ENCODE measurements at regions not wholly inside any gene's neighbourhood (a gene's known extent, or its start where the extent isn't known, plus 50 kb on each side); places are given as distances from the start of the nearest gene placed in this dataset.
A peak's percentile ranks its signal among the peaks of the same experiment; 100 is the strongest.

DNA sequence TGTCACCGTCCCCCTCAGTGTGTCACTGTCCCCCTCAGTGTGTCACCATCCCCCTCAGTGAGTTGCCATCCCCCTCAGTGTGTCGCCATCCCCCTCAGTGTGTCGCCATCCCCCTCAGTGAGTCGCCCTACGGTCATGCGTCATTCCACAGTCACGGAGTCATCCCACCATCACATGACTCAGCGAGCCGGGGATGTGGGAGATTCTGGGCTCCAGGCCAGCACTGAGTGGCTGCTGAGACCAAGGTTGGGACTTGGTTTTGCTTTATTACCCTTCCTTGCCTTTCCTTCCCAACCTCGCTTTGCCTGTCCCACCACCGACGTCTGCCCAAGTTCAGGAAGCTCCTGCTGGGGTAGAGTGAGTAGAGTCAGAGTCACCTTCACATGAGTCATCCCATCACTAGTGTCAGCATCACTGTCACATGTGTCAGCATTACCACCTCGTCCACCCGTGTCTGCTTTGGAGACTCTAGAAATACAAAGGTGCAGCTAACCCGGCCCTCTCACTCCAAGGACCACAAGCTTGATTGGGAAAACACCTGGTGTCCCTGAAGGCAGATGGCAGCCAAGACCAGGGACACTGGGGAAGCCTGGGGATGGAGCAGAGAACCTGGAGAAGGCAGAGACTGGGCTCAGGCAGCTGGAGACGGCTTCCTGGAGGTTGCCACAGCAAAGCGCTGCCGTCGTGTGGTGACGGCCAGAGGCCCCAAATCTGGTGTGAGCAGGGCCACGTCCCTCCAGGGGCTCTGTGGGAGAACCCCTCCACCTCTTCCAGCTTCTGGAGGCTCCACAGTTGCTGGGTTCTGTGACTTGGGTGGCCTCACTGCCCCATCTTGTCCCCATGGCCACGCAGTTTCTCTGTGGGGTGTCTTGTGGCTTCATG is 485.2 kb upstream of the SALL3 start:
- no peak for DNase-seq
- WGBS, 2 donors: 82 to 87% methylated on average over 22 of the region's 22 CpGs
- TF ChIP-seq POLR2AphosphoS5 (IDR thresholded peaks at IDR 0.05): no peak
- no peak for TF ChIP-seq EP300 (IDR thresholded peaks at IDR 0.05)
- TF ChIP-seq, protein P1, sequence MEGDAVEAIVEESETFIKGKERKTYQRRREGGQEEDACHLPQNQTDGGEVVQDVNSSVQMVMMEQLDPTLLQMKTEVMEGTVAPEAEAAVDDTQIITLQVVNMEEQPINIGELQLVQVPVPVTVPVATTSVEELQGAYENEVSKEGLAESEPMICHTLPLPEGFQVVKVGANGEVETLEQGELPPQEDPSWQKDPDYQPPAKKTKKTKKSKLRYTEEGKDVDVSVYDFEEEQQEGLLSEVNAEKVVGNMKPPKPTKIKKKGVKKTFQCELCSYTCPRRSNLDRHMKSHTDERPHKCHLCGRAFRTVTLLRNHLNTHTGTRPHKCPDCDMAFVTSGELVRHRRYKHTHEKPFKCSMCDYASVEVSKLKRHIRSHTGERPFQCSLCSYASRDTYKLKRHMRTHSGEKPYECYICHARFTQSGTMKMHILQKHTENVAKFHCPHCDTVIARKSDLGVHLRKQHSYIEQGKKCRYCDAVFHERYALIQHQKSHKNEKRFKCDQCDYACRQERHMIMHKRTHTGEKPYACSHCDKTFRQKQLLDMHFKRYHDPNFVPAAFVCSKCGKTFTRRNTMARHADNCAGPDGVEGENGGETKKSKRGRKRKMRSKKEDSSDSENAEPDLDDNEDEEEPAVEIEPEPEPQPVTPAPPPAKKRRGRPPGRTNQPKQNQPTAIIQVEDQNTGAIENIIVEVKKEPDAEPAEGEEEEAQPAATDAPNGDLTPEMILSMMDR (IDR thresholded peaks at IDR 0.05): no peak
- no peak for TF ChIP-seq POLR2A (IDR thresholded peaks at IDR 0.05)

DNA sequence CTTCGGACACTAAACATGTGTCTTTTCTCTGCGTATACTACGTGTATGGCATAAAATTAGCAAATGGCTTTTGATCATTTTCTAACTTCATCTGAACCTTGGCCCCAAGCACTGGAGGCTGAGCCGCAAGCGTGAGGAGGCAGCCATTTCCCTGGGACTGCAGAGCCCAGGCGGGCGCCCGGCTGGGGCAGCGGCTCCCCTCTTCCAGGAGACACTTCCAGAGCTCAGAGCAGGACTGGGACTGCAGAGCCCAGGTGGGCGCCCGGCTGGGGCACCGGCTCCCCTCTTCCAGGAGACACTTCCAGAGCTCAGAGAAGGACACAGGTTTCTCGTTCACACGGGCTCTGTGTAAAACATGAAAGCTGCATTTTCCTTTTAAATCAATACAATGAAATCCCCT is 484.1 kb upstream of the SALL3 start:
- H3K9me3 ChIP-seq: no peaks in the 10 kb centered on the region
- intact Hi-C loops (cut with DNase I): no loop called here
- WGBS, 2 donors: 92 to 95% methylated on average over 14 of the region's 14 CpGs

More for the DNA sequence above, 485.2 kb upstream of the SALL3 start:
- Histone ChIP-seq H3K4me1 (no peaks in the 10 kb centered on the region), H3K27ac (no peak overlapping the region), H3K36me3 (no peaks in the 10 kb centered on the region), H3K4me3 (no peak overlapping the region), H3K9me3 (no peaks in the 10 kb centered on the region), H3K27me3 (no peaks in the 10 kb centered on the region)
- intact Hi-C loops (cut with DNase I): no loop called here

DNA sequence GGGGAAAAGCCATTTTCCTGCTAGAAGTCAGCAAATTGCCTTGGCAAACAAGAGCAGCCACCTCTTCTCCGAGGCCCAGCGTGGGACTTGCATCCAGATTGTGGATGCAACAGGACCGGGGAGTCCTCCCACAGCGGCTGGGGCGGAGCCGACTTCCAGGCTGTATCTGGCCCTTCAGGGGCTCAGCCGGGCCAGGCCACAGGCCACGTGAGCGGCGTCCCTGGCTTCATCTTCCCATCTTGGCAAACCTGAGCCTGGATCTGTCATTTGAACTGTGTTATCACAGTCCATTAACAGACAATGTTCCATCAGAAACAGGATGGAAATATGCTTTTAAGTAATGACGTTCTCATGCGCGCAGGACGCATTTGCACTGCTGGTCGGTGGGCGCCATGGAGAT is 483.5 kb upstream of the SALL3 start:
- no peaks in the 10 kb centered on the region for H3K4me1 ChIP-seq
- intact Hi-C loops (cut with DNase I): no loop called here
- H3K27ac ChIP-seq: no peak overlapping the region
- H3K27me3 ChIP-seq: no peaks in the 10 kb centered on the region
- no peaks in the 10 kb centered on the region for H3K36me3 ChIP-seq
- peak; percentile 66 for DNase-seq
- no peak overlapping the region for H3K4me3 ChIP-seq
- no peaks in the 10 kb centered on the region for H3K9me3 ChIP-seq
- TF ChIP-seq EP300 (IDR thresholded peaks at IDR 0.05) (no peak), POLR2AphosphoS5 (IDR thresholded peaks at IDR 0.05) (no peak), POLR2A (IDR thresholded peaks at IDR 0.05) (no peak)
- TF ChIP-seq, protein P1 (IDR thresholded peaks at IDR 0.05): no peak
- WGBS, 2 donors: 85 to 87% methylated on average over 16 of the region's 16 CpGs

More for the DNA sequence above, 484.1 kb upstream of the SALL3 start:
- DNase-seq: no peak
- TF ChIP-seq, protein P1 (IDR thresholded peaks at IDR 0.05): no peak
- TF ChIP-seq EP300 (IDR thresholded peaks at IDR 0.05): no peak
- TF ChIP-seq POLR2AphosphoS5 (IDR thresholded peaks at IDR 0.05): no peak
- no peak for TF ChIP-seq POLR2A (IDR thresholded peaks at IDR 0.05)
- no peaks in the 10 kb centered on the region for H3K4me1 ChIP-seq
- no peaks in the 10 kb centered on the region for H3K27me3 ChIP-seq
- no peak overlapping the region for H3K4me3 ChIP-seq
- no peak overlapping the region for H3K27ac ChIP-seq
- no peaks in the 10 kb centered on the region for H3K36me3 ChIP-seq

DNA sequence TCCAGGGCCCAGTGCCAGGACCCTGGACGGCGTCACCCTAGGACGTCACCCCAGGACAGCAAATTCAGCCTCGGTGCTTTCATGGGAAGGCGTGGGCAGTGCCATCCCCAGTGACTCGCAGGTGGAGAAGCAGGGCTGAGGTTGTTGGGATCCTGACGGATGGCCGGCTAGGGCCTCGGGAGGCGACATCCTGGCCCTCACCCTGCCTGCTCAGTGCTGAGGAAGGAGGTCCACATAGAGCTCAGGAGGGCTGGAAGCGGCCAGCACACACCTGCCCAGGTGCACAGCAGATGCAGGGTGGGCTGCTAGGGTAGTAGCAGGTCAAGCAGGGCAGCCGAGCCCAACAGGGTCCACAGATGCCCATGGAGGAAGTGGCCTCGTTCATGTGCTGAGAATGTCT is 482.0 kb upstream of the SALL3 start:
- peak; percentile 50 for DNase-seq
- no peaks in the 10 kb centered on the region for H3K4me1 ChIP-seq
- H3K27ac ChIP-seq: no peak overlapping the region
- TF ChIP-seq POLR2A (IDR thresholded peaks at IDR 0.05): no peak
- TF ChIP-seq POLR2AphosphoS5 (IDR thresholded peaks at IDR 0.05): no peak
- H3K9me3 ChIP-seq: no peaks in the 10 kb centered on the region
- no peaks in the 10 kb centered on the region for H3K27me3 ChIP-seq
- no peaks in the 10 kb centered on the region for H3K36me3 ChIP-seq
- 77 to 83% methylated on average over 13 of the region's 13 CpGs for WGBS, 2 donors
- intact Hi-C loops (cut with DNase I): no loop called here
- H3K4me3 ChIP-seq: no peak overlapping the region

DNA sequence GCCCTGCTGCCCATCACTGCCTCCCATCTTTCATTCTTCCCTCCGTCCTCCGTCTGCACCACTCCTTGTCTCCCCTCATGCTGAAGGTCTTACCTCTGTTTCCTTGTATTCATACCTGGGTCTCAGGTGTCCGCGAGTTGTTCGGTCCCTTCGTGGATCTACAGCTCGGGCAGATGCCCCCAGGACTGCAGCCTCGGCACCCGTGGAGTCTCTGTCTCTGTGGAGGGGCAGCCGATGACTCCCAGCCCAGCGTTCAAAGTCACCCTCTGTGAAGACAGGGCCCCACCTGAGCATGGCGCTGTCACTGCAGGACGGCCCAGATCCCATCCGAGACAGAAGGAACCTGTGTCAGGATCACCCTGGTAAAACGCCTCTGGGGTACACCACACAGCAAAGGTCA is 480.0 kb upstream of the SALL3 start:
- Histone ChIP-seq H3K36me3 (no peaks in the 10 kb centered on the region), H3K4me1 (no peaks in the 10 kb centered on the region), H3K9me3 (no peaks in the 10 kb centered on the region), H3K4me3 (no peak overlapping the region), H3K27me3 (no peaks in the 10 kb centered on the region), H3K27ac (no peak overlapping the region)
- 84 to 91% methylated on average over 15 of the region's 15 CpGs for WGBS, 2 donors
- intact Hi-C loops (cut with DNase I): no loop called here
- TF ChIP-seq POLR2AphosphoS5 (IDR thresholded peaks at IDR 0.05) (no peak), POLR2A (IDR thresholded peaks at IDR 0.05) (no peak), EP300 (IDR thresholded peaks at IDR 0.05) (no peak)
- TF ChIP-seq, protein P1 (IDR thresholded peaks at IDR 0.05): no peak
- no peak for DNase-seq

All from sigmoid colon (tissue), 6 donors.